Trophoblast cell (in vitro differentiated cells and primary cell): ENCODE measurements at regions not wholly inside any gene's neighbourhood (a gene's known extent, or its start where the extent isn't known, plus 50 kb on each side); places are given as distances from the start of the nearest gene placed in this dataset.

Experiments used
- DNase-seq, 2 donors: peaks; one replicate each; pipeline ENCODE4 v3.0.0-alpha.2; 2016
- H2AFZ ChIP-seq: 2 replicates; pipeline ENCODE4 v1.6.1; 2013; ENCODE audit warnings: low read length, moderate library complexity, mild to moderate bottlenecking; ENCODE audit not compliant: insufficient read depth, poor library complexity
- H2AK5ac ChIP-seq: 2 replicates; pipeline ENCODE4 v1.6.1; 2013; ENCODE audit warnings: mild to moderate bottlenecking, low read length
- H2BK120ac ChIP-seq: 2 replicates; pipeline ENCODE4 v1.6.1; 2013; ENCODE audit warnings: low read length, mild to moderate bottlenecking, moderate library complexity; ENCODE audit not compliant: insufficient read depth, poor library complexity
- H2BK12ac ChIP-seq: 2 replicates; pipeline ENCODE4 v1.6.1; 2013; ENCODE audit warnings: mild to moderate bottlenecking, low read length, moderate library complexity
- H2BK5ac ChIP-seq: 2 replicates; pipeline ENCODE4 v1.6.1; 2013; ENCODE audit warnings: low read length, low read depth, moderate library complexity, mild to moderate bottlenecking; ENCODE audit not compliant: poor library complexity
- H3K14ac ChIP-seq: 2 replicates; pipeline ENCODE4 v1.6.1; 2013; ENCODE audit warnings: mild to moderate bottlenecking, low read length
- H3K18ac ChIP-seq: 2 replicates; pipeline ENCODE4 v1.6.1; 2013; ENCODE audit warnings: mild to moderate bottlenecking, low read length
- H3K23ac ChIP-seq: 2 replicates; pipeline ENCODE4 v1.6.1; 2013; ENCODE audit warnings: low read length
- H3K27ac ChIP-seq: 2 replicates; pipeline ENCODE4 v1.5.1; 2013; ENCODE audit warnings: low read depth, mild to moderate bottlenecking, inconsistent platforms, low read length, moderate library complexity
- H3K27me3 ChIP-seq: 2 replicates; pipeline ENCODE4 v1.6.1; 2013; ENCODE audit warnings: inconsistent platforms, mild to moderate bottlenecking, low read length, moderate library complexity; ENCODE audit not compliant: insufficient read depth
- H3K36me3 ChIP-seq, 2 experiments: 1 replicate in 1 of 2; 2 replicates in 1 of 2; pipeline ENCODE4 v1.6.1; 2013; ENCODE audit warnings: low read length in 2 of 2, mild to moderate bottlenecking in 2 of 2, moderate library complexity in 1 of 2; ENCODE audit not compliant: insufficient read depth in 2 of 2, control insufficient read depth in 1 of 2
- H3K4ac ChIP-seq: 2 replicates; pipeline ENCODE4 v1.6.1; 2013; ENCODE audit warnings: low read depth, mild to moderate bottlenecking, low read length, moderate library complexity
- H3K4me1 ChIP-seq, 2 experiments: 1 replicate in 1 of 2; 2 replicates in 1 of 2; pipeline ENCODE4 v1.6.1; 2013; ENCODE audit warnings: low read length in 2 of 2, mild to moderate bottlenecking in 2 of 2, moderate library complexity in 1 of 2; ENCODE audit not compliant: insufficient read depth in 2 of 2, control insufficient read depth in 1 of 2
- H3K4me2 ChIP-seq: 2 replicates; pipeline ENCODE4 v1.6.1; 2013; ENCODE audit warnings: inconsistent platforms, mild to moderate bottlenecking, low read length, moderate library complexity
- H3K4me3 ChIP-seq: 2 replicates; pipeline ENCODE4 v1.5.1; 2013; ENCODE audit warnings: mild to moderate bottlenecking, low read depth, low read length, inconsistent platforms
- H3K79me1 ChIP-seq: one replicate; pipeline ENCODE4 v1.6.1; 2013; ENCODE audit warnings: low read length
- H3K79me2 ChIP-seq: 2 replicates; pipeline ENCODE4 v1.6.1; 2013; ENCODE audit warnings: low read length, mild to moderate bottlenecking; ENCODE audit not compliant: control insufficient read depth, insufficient read depth, poor library complexity
- H3K9ac ChIP-seq: 2 replicates; pipeline ENCODE4 v1.6.1; 2013; ENCODE audit warnings: mild to moderate bottlenecking, low read length
- H3K9me3 ChIP-seq: 2 replicates; pipeline ENCODE4 v1.6.1; 2013; ENCODE audit warnings: low read depth, mild to moderate bottlenecking, control low read depth, inconsistent platforms, low read length; ENCODE audit not compliant: insufficient read depth
- H4K12ac ChIP-seq: 2 replicates; pipeline ENCODE4 v1.6.1; 2013; ENCODE audit warnings: low read depth, mild to moderate bottlenecking, low read length, moderate library complexity
- H4K8ac ChIP-seq: 2 replicates; pipeline ENCODE4 v1.6.1; 2013; ENCODE audit warnings: low read depth, mild to moderate bottlenecking, low read length, moderate library complexity
- H4K91ac ChIP-seq: one replicate; pipeline ENCODE4 v1.6.1; 2013; ENCODE audit warnings: low read depth, mild to moderate bottlenecking, low read length, moderate library complexity
- WGBS: extraction: QIAGEN DNeasy Blood & Tissue Kit; methylation state at CpG from one replicate; pipeline ENCODE4 v1.1.7; 2013; ENCODE audit warnings: missing lambda C conversion rate; ENCODE audit not compliant: insufficient read length, insufficient coverage; ENCODE audit errors: extremely low coverage; 5-methylcytosine and 5-hydroxymethylcytosine counted together

GRCh38 chr16:82252582-82252981, 82.6 kb upstream of the MPHOSPH6 start:
- no peak overlapping the region for H4K91ac ChIP-seq
- no peak overlapping the region for H2BK12ac ChIP-seq
- WGBS: no CpG with 5 or more reads among the region's 2 CpGs
- no peak overlapping the region for H2AFZ ChIP-seq
- no peak overlapping the region for H3K9ac ChIP-seq
- no peak overlapping the region for H3K27ac ChIP-seq
- no peak overlapping the region for H4K8ac ChIP-seq
- H3K4me1 ChIP-seq: no peaks in the 10 kb centered on the region
- no peak overlapping the region for H2BK120ac ChIP-seq
- no peaks in the 10 kb centered on the region for H3K79me1 ChIP-seq
- no peaks in the 10 kb centered on the region for H3K27me3 ChIP-seq
- no peak overlapping the region for H3K23ac ChIP-seq
- no peak overlapping the region for H2AK5ac ChIP-seq
- no peak overlapping the region for H3K4me2 ChIP-seq
- no peak overlapping the region for H4K12ac ChIP-seq
- H3K9me3 ChIP-seq: no peaks in the 10 kb centered on the region
- H3K36me3 ChIP-seq: no peaks in the 10 kb centered on the region
- peak; percentile 25 to 43 for DNase-seq
- no peak overlapping the region for H3K14ac ChIP-seq
- no peak overlapping the region for H3K18ac ChIP-seq
- H3K4ac ChIP-seq: no peak overlapping the region
- no peaks in the 10 kb centered on the region for H3K79me2 ChIP-seq
- H3K4me3 ChIP-seq: no peak overlapping the region
- no peak overlapping the region for H2BK5ac ChIP-seq

- Histone ChIP-seq H2AK5ac (no peak overlapping the region), H3K18ac (no peak overlapping the region), H2BK120ac (no peak overlapping the region), H3K36me3 (no peaks in the 10 kb centered on the region), H3K4me2 (no peak overlapping the region), H2BK12ac (no peak overlapping the region), H3K79me2 (no peaks in the 10 kb centered on the region), H3K4me3 (no peak overlapping the region), H3K79me1 (no peaks in the 10 kb centered on the region), H2BK5ac (no peak overlapping the region), H4K12ac (no peak overlapping the region), H3K9ac (no peak overlapping the region), H3K9me3 (no peaks in the 10 kb centered on the region), H3K27ac (no peak overlapping the region), H2AFZ (no peak overlapping the region), H3K4ac (no peak overlapping the region), H3K4me1 (no peaks in the 10 kb centered on the region), H3K23ac (no peak overlapping the region), H4K91ac (no peak overlapping the region), H3K27me3 (no peaks in the 10 kb centered on the region), H3K14ac (no peak overlapping the region), H4K8ac (no peak overlapping the region)
- DNase-seq: no peak
- WGBS: no CpG with 5 or more reads among the region's 1 CpG
Observed at GRCh38 chr16:82248677-82249076, 78.7 kb upstream of the MPHOSPH6 start.

GRCh38 chr16:82248012-82248656, 78.1 kb upstream of the MPHOSPH6 start:
- Histone ChIP-seq H3K14ac (no peak overlapping the region), H3K23ac (no peak overlapping the region), H2AK5ac (no peak overlapping the region), H2BK12ac (no peak overlapping the region), H3K27me3 (no peaks in the 10 kb centered on the region), H3K9me3 (no peaks in the 10 kb centered on the region), H2AFZ (no peak overlapping the region), H4K91ac (no peak overlapping the region), H3K27ac (no peak overlapping the region), H4K12ac (no peak overlapping the region), H4K8ac (no peak overlapping the region), H3K4me1 (no peaks in the 10 kb centered on the region), H2BK120ac (no peak overlapping the region), H2BK5ac (no peak overlapping the region), H3K4me2 (no peak overlapping the region), H3K18ac (no peak overlapping the region), H3K4me3 (no peak overlapping the region), H3K36me3 (no peaks in the 10 kb centered on the region), H3K79me1 (no peaks in the 10 kb centered on the region), H3K79me2 (no peaks in the 10 kb centered on the region), H3K9ac (peak overlapping the region; percentile 29), H3K4ac (no peak overlapping the region)
- no peak for DNase-seq
- WGBS: no CpG with 5 or more reads among the region's 5 CpGs

- Histone ChIP-seq H3K23ac (no peak overlapping the region), H3K9ac (no peak overlapping the region), H2BK120ac (no peak overlapping the region), H3K14ac (no peak overlapping the region), H3K79me2 (no peaks in the 10 kb centered on the region), H3K27ac (no peak overlapping the region), H3K36me3 (no peaks in the 10 kb centered on the region), H2AFZ (no peak overlapping the region), H2BK5ac (no peak overlapping the region), H3K9me3 (no peaks in the 10 kb centered on the region), H3K4me2 (no peak overlapping the region), H2BK12ac (no peak overlapping the region), H4K8ac (no peak overlapping the region), H3K4ac (no peak overlapping the region), H3K18ac (no peak overlapping the region), H3K27me3 (no peaks in the 10 kb centered on the region), H3K4me3 (no peak overlapping the region), H4K91ac (no peak overlapping the region), H3K4me1 (no peaks in the 10 kb centered on the region), H2AK5ac (no peak overlapping the region), H4K12ac (no peak overlapping the region), H3K79me1 (no peaks in the 10 kb centered on the region)
- no CpG with 5 or more reads among the region's 9 CpGs for WGBS
- no peak for DNase-seq
Observed at GRCh38 chr16:82242201-82242600, 72.2 kb upstream of the MPHOSPH6 start.
